GM19452 (cell line): ENCODE measurements at regions not wholly inside any gene's neighbourhood (a gene's known extent, or its start where the extent isn't known, plus 50 kb on each side); places are given as distances from the start of the nearest gene placed in this dataset.
"Not testable (repeated sequence)": the region's sequence is repeated elsewhere in the genome, so short reads cannot be mapped to it uniquely, and the experiment has no call there.

Source experiments
- ATAC-seq: cut with Tn5 transposase; IDR thresholded peaks from one replicate; pipeline ENCODE4 v1.9.1; 2021; ENCODE audit not compliant: unreplicated experiment

- not testable (repeated sequence) for ATAC-seq
Observed at GRCh38 chr14:43128429-43128828, 1378.7 kb downstream of the FSCB start.

- ATAC-seq: not testable (repeated sequence)
Observed at GRCh38 chr14:43127874-43128273, 1379.2 kb downstream of the FSCB start.

- ATAC-seq: no peak
Observed at GRCh38 chr14:43123544-43123943, 1383.5 kb downstream of the FSCB start.

- no peak for ATAC-seq
Observed at GRCh38 chr14:43119672-43120071, 1387.4 kb downstream of the FSCB start.

GRCh38 chr14:43116341-43116740 lies 1390.7 kb downstream of the FSCB start:
- no peak for ATAC-seq

- ATAC-seq: no peak
Observed at GRCh38 chr14:43105305-43105704, 1401.8 kb downstream of the FSCB start.

- ATAC-seq: no peak
Observed at GRCh38 chr14:43090380-43090779, 1416.7 kb downstream of the FSCB start.

- ATAC-seq: no peak
Observed at GRCh38 chr14:43087666-43088065, 1419.4 kb downstream of the FSCB start.

- no peak for ATAC-seq
Observed at GRCh38 chr14:43085819-43086218, 1421.3 kb downstream of the FSCB start.

GRCh38 chr14:43067372-43067771 lies 1439.7 kb downstream of the FSCB start:
- ATAC-seq: not testable (repeated sequence)

- ATAC-seq: no peak
Observed at GRCh38 chr14:43056106-43056505, 1449.4 kb downstream of the LRFN5 start.

- no peak for ATAC-seq
Observed at GRCh38 chr14:43052897-43053296, 1446.2 kb downstream of the LRFN5 start.

- ATAC-seq: no peak
Observed at GRCh38 chr14:43043850-43044249, 1437.2 kb downstream of the LRFN5 start.

- no peak for ATAC-seq
Observed at GRCh38 chr14:43042408-43042807, 1435.7 kb downstream of the LRFN5 start.

GRCh38 chr14:43041976-43042375 lies 1435.3 kb downstream of the LRFN5 start:
- no peak for ATAC-seq

GRCh38 chr14:43041207-43041606 lies 1434.5 kb downstream of the LRFN5 start:
- ATAC-seq: no peak

- ATAC-seq: no peak
Observed at GRCh38 chr14:43039881-43040280, 1433.2 kb downstream of the LRFN5 start.

GRCh38 chr14:43031598-43031997 lies 1424.9 kb downstream of the LRFN5 start:
- no peak for ATAC-seq

GRCh38 chr14:43022094-43022800 lies 1415.6 kb downstream of the LRFN5 start:
- no peak for ATAC-seq

GRCh38 chr14:43019826-43020225 lies 1413.2 kb downstream of the LRFN5 start:
- ATAC-seq: no peak

GRCh38 chr14:43014338-43014737 lies 1407.7 kb downstream of the LRFN5 start:
- ATAC-seq: no peak

GRCh38 chr14:43012817-43013216 lies 1406.1 kb downstream of the LRFN5 start:
- ATAC-seq: no peak

GRCh38 chr14:43005807-43006206 lies 1399.1 kb downstream of the LRFN5 start:
- ATAC-seq: no peak
